D721Med (cell line): ENCODE measurements at regions not wholly inside any gene's neighbourhood (a gene's known extent, or its start where the extent isn't known, plus 50 kb on each side); places are given as distances from the start of the nearest gene placed in this dataset.
"Not testable (repeated sequence)": the region's sequence is repeated elsewhere in the genome, so short reads cannot be mapped to it uniquely, and the experiment has no call there.

Experiments used
- DNase-seq: peaks from one replicate; pipeline ENCODE4 v3.0.0; 2011; ENCODE audit warnings: low spot score; ENCODE audit not compliant: insufficient read length
- FAIRE-seq: peaks from 2 replicates; lab custom pipeline; 2011; peaks lifted over from hg19 to GRCh38; lab: Jason Lieb, UNC
- TF ChIP-seq, protein P1 (sequence below): IDR thresholded peaks from 2 replicates; pipeline ENCODE4 v1.5.1; 2012; ENCODE audit warnings: mild to moderate bottlenecking, control low read depth; ENCODE audit not compliant: insufficient read depth; ENCODE audit errors: missing control alignments

DNA sequence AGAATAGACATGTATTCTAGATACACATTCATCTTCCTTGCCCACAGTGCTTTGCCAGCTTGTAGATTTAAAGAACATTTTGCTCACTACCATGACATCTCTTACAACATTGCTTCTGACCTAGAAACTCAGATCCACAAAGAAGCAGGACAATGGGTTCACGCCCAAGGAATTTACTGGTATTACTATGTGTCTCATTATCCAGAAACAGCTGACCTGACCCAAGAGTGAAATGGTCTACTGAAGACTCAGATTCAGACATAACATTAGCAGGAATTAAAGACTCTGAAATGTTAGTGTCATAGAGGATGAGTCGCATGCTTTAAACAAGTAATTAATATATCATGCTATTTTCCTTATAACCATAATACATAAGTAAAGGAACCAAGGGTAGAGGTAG lies 731.4 kb downstream of the GALC start:
- DNase-seq (no peak), FAIRE-seq (no peak)
- TF ChIP-seq, protein P1, sequence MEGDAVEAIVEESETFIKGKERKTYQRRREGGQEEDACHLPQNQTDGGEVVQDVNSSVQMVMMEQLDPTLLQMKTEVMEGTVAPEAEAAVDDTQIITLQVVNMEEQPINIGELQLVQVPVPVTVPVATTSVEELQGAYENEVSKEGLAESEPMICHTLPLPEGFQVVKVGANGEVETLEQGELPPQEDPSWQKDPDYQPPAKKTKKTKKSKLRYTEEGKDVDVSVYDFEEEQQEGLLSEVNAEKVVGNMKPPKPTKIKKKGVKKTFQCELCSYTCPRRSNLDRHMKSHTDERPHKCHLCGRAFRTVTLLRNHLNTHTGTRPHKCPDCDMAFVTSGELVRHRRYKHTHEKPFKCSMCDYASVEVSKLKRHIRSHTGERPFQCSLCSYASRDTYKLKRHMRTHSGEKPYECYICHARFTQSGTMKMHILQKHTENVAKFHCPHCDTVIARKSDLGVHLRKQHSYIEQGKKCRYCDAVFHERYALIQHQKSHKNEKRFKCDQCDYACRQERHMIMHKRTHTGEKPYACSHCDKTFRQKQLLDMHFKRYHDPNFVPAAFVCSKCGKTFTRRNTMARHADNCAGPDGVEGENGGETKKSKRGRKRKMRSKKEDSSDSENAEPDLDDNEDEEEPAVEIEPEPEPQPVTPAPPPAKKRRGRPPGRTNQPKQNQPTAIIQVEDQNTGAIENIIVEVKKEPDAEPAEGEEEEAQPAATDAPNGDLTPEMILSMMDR = no peak

GRCh38 chr14:87260460-87260859 lies 732.5 kb downstream of the GALC start:
- DNase-seq (no peak), FAIRE-seq (no peak)
- TF ChIP-seq, protein P1 = no peak

DNA sequence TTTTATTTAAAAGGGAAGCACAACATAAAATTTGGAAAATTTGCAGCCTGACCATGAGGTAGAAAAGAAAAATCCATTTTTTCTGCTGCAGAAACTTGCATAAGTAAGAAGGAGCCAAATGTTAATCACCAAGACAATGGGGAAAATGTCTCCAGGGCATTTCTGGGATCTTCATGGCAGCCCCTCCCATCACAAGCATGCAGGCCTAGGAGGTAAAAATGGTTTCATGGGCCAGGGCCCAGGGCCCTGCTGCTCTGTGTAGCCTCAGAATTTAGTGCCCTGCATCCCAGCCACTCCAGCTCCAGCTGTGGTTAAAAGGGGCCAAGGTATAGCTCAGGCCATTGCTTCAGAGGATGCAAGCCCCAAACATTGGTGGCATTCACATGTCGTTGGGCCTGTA lies 735.6 kb downstream of the GALC start:
- TF ChIP-seq, protein P1 = no peak
- FAIRE-seq = no peak
- DNase-seq = no peak

- DNase-seq = no peak
- no peak for FAIRE-seq
- TF ChIP-seq, protein P1 = no peak
Measured at GRCh38 chr14:87255058-87255457, 737.9 kb downstream of the GALC start.

DNA sequence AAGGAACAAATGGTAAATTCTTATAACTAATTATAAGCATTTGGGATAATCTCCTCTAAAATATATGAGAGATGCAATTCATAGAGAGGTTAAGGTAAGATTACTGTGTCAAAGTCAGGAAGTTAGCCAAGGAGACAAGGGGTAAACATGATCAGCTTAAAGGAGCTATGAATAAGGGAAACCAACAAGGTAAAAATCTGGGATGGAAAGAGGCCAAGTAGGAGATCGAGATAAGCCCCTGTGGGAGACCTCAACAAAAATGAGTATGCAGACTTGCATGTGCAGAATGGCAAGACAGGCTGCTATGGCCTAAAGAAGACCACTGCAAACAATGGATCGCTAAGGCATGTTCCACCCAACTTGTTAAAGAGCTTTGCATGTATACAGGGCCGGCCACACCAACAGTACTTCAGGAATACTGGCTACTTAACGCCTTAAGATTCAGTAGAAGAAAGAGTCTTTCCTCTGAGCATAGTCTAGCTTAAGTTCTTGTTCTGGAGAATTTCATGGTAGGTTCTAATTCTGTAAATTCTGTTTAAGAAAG lies 738.6 kb downstream of the GALC start:
- DNase-seq = no peak
- FAIRE-seq = no peak
- TF ChIP-seq, protein P1 = no peak

DNA sequence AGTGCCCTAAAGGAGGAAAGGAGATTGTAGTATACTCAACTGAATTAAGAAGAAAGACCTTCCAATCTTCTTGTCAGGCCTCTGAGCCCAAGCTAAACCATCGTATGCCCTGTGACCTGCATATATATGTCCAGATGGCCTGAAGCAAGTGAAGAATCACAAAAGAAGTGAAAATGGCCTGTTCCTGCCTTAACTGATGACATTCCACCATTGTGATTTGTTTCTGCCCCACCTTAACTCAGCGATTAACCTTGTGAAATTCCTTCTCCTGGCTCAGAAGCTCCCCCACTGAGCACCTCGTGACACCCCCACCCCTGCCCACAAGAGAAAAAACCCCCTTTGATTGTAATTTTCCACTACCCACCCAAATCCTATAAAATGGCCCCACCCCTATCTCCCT lies 739.2 kb downstream of the GALC start:
- DNase-seq, FAIRE-seq: not testable (repeated sequence)

GRCh38 chr14:87252103-87252502 lies 740.9 kb downstream of the GALC start:
- no peak for FAIRE-seq
- no peak for DNase-seq

More at GRCh38 chr14:87252103-87252502, 740.9 kb downstream of the GALC start:
- TF ChIP-seq, protein P1 = no peak
